ENCODE measurements at regions not wholly inside any gene's neighbourhood (a gene's known extent, or its start where the extent isn't known, plus 50 kb on each side); places are given as distances from the start of the nearest gene placed in this dataset.

DNA sequence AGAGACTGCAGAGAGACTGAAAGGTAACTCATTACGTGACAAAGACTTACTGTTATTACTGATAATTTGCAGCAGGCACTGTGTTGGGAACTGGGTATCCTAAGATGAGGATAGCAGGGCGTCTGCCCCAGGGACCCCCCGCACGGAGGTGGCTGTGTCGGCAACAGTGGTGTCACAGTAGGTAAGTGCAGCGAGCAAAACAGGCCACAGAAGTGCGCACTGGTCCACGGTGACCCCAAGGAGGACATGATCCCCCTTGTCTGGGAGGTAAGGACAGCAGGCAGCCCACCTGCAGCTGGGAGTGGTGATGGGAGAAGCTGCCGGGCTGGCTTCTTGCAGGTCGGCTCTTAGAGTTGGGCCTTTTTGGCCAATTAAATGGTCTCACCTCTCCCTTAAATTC, 82.9 kb downstream of the FAM43A start:
- no peak for DNase-seq (ENCODE audit: extremely low read depth, low read depth, low spot score)

DNA sequence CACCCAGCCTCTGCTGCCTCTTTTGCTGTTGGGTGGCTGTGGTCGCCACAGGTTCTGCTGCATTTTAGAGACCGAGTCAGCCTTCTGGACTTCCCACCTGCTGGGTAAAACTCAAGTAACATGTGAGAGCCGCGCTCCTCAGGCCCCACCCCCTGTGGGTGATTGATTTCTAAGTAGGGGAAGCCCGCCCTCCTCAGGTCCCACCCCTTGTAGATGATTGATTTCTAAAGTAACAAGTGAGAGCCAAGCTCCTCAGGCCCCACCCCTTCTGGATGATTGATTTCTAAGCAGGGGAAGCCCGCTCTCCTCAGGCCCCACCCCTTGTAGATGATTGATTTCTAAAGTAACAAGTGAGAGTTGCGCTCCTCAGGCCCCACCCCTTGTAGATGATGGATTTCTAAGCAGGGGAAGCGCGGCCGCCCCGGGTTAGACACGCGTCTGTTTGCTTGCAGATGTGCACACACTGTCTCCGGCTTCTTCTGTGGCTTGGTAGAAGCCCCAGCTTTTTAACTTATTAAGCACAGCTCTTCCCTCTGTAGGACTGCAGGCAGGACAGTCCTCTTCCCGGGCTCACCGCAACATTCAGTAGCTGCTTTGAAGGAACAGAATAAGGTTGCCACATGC, 83.4 kb downstream of the FAM43A start:
- peak; percentile 93 for DNase-seq (ENCODE audit: extremely low read depth, low read depth, low spot score)

DNA sequence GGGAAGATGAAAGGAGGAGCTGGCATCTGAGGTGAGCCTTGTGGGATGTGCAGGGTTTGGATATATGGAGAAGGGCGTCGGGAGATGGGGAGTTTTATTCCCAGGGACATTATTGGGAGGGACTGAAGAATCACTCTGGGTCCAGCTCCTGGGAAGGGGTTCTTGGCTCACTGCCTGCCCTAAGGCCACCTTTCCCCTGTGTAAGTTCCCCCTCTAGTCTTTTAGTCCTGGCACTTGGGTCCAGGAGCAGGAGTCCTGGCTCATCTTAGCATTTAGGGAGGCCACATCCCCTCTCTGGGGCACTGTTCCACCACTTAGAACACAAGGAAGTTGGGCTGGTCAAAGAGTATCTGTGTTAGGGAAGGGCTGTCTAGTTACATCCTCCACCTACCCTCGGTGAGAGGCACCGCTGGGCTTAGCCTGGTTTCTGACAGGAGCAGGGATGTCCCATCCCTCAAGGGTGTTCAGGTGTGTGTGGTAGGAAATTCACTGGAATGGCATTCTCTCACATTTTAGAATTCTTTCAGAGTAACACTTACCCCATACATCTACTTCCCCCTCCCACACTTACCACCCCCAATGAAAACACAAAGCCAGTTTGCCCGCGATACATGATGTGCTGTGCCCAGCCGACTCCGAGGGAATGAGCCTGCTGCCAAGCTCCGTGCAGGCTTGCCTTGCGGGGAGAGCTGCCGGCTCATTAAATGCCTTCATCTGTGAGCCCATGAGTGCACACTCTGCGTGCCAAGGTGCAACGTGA, 86.7 kb downstream of the FAM43A start:
- no peak for DNase-seq (ENCODE audit: extremely low read depth, low read depth, low spot score)

DNA sequence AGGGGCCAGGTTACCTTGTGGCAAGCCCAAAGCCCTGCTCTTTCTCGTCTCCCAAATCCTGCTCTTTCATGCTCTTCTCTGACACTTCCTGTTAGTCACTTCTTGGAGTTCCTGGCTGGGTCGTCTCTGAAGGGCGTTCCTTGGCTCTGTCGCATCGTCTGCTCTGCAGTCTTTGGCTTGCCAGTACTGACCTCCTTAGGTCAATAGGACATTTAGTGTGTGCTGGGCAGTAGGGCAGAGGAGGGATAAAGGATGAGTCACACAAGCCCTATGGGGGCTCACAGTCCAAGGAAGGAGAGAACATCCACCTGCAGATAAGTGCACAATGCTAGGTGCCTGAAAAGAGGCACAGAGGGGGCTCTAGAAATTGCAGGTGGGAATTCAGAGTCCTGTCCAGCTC, 87.5 kb downstream of the FAM43A start:
- no peak for DNase-seq (ENCODE audit: extremely low read depth, low read depth, low spot score)

DNA sequence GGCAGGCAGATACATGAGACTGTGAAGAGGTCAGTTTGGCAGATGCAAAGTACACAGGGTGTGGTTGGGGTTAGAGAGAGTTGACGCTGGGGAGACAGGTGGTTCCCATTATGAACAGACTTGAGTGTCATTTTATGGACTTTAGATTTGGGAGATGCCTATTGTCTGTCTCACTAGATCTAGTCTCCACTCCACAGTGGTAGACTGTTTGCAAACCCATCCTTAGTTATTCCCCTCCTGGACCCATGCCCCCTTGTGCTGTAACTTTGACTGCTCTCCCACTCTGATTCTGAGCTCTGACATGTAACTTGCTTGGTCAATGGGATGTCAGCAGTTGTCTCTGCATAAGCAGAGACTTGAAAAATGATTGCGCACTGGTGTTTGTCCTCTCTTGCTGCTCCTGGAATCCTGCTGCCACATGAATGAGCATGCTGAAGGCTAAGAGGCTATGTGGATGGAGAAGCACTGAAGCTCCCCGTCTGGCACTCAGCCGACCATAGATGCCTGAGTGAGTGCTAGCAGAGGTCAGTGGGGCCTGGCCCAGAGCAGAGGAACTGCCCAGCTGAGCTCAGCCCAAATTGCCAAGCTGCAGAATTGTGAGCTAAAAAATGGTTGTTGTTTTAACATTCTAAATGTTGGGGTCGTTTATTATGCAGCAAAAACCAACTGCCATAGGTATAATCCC, 88.2 kb downstream of the FAM43A start:
- DNase-seq (ENCODE audit: extremely low read depth, low read depth, low spot score) = no peak

DNA sequence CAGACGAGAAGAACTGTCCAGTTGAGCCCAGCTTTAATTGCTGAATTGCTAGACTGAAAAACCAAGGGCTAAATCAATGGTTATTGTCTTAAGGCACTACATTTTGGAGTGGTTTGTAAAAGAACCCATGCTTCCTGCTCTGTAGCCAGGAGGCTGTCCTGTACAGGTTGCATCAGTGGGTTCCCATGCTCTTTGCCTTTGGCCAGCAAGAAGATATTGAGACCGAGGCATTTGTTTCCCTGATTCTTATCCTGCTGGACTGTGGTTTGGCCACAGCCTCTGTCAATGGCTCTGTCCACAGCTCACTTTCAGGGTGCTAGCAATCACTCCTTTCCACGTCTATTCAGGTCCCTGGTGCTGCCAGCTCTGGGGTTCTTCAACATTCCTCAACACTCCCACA, 89.6 kb downstream of the FAM43A start:
- DNase-seq (ENCODE audit: extremely low read depth, low read depth, low spot score) = no peak

DNA sequence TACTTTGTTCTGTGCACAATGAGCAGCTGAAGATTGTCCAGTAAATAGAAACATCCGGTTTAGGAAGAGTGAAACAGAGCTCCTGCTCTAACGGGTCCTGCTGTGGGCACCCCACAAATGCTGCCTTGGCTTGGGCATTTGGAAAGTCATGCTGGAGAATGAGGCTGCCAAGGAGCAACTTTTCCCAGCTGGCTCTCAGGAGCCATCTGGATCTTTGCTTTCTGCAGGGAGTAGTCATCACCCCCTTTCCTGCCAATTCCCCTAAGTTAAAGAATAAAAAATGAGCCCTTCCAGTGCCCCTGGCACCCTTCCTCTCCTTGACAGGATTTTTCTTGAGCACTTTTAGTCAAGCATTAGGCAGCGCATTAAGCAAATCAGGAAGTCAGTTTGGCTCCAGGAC, 90.0 kb downstream of the FAM43A start:
- DNase-seq (ENCODE audit: extremely low read depth, low read depth, low spot score) = no peak

DNA sequence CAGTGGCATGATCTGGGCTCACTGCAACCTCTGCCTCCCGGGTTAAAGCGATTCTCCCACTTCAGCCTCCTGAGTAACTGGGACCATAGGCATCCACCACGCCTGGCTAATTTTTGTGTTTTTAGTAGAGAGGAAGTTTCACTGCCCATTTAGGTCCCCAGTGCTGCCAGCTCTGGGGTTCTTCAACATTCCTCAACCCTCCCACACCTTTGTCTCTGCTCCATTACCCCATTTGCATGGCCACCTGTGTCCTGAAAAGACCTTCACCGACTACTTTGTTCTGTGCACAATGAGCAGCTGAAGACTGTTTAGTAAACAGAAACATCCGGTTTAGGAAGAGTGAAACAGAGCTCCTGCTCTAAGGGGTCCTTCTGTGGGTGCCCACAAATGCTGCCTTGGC, 92.0 kb downstream of the FAM43A start:
- DNase-seq (ENCODE audit: extremely low read depth, low read depth, low spot score) = no peak

DNA sequence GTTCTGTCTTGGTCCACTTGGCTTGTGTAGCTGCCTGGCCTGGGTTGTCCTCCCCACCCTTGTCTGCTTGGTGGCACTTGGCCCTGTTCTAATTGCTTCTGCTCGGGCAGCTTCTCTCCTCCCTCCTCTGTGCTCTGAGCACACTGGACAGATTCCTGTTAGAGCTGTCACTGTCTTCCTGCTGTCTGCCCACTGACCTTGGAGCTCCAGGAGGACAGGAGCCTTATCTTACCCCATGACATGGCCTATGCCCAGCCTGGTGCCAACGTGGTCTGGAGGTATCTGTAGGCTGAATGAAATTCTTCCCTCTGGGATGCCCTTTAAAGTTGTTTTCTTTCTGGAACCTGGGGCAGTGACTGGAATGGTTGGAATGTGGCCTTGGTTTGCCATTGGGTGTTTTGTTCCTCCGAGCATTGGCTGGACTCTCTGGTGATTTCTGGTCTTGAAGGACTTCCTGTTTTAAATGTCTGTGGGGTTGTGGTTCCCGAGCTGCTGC, 94.1 kb downstream of the FAM43A start:
- no peak for DNase-seq (ENCODE audit: extremely low read depth, low read depth, low spot score)

DNA sequence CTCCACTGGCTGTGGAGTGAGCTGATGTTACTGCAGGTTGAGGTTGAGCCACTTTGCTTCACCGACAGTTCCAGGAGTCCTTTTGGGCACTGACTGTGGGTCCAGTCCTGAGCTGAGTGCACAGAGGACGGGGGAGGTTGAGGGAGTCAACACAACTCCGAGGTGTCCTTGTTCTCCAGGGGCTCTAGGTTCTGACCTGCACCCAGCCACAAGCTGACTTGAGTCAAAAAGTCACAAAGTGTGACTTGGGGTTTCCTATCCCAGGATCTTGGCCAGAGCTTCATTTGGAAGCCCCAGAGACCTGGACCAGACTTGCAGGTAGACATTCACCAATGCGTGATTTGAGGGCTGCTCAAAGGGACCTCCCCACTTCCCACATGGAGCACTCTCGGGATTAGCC, 95.0 kb downstream of the FAM43A start:
- DNase-seq (ENCODE audit: extremely low read depth, low read depth, low spot score) = no peak

DNA sequence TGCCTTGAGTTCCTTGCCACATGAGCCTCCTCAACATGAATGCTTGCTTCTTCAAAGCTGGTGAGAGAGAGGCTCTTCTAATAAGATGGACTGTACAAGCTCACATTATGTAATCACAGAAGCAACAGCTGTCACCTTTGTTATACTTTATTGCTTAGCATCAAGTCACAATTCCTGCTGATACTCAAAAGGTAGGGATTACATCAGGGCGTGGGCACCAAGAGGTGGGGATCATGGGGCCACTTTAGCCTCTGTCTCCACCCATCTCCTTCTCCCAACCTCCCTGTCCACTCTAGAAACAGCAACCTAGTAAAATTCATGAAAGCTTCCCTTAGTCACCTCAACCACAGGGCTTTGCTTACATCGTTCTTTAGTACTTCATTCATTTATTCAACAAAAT, 95.9 kb downstream of the FAM43A start:
- no peak for DNase-seq (ENCODE audit: extremely low read depth, low read depth, low spot score)

DNA sequence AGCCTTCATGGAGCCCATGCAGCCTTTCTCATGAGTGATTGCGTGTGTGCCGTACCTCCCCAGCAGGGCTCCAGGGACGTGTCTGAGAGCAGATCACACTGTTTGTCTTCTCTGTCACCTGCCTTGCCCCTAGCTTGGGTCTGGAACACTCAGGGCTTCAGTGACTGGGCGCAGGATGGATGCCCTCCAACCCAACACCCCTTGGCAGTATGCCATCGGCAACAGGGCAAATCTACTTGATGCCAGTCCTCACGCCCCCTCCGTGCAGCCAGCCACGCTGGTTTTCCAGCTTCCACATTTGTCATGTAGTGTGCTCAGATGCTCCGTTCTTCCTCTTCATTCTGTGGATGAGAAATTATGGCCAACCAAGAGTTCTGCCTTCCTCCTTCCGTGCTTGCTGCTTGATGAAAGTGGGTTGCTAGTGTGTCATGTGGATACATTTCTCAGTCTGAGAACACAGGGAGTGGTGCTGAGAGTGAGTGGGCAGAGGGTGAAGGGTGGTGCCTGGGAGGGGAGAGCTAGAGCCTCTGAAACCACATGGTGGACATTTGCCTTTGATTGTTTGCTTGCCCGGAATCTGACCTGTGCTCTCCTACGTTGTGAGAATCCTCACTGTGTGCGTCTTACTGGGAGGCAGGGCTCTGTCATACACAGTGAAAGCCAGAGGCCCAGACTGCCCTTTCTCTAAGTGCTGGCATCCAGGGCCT, 97.2 kb downstream of the FAM43A start:
- no peak for DNase-seq (ENCODE audit: extremely low read depth, low read depth, low spot score)

DNA sequence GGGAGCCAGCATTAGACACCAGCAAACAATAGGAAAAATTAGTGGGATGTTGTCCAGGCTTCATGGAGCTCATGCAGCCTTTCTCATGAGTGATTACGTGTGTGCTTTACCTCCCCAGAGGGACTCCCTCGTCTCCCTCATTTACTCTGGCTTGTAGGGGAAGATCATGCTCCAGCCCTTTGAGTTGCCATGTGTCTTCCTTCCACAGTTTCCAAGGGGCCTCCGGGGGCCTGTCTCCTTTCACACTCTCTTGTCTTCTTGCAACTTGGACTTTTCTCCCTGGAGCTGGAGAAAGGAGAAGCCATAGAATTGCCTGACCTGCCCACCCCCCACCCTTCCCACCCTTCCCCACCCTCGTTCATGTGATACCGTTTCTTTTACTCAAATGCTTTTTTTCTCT, 98.7 kb downstream of the FAM43A start:
- DNase-seq (ENCODE audit: extremely low read depth, low read depth, low spot score) = no peak

DNA sequence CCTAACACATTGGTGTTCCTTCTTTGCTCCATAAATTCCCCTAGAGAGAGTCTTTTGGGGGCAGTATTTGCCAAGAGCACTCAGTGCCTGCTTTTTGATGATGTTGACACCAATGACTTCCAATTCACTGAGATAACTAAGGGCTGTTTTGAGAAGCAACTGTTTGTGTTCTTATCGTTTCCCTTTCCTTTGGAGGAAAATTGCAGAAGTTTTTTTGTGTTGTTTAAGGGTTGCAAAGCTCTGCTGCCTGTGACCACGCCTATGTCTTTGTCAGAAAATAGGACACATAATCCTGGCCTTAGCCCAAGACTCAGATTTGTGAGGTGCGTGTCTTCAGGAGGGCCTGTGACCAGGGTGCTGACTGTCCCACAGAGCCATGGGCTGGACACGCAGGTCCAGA, 99.6 kb downstream of the FAM43A start:
- no peak for DNase-seq (ENCODE audit: extremely low read depth, low read depth, low spot score)

DNA sequence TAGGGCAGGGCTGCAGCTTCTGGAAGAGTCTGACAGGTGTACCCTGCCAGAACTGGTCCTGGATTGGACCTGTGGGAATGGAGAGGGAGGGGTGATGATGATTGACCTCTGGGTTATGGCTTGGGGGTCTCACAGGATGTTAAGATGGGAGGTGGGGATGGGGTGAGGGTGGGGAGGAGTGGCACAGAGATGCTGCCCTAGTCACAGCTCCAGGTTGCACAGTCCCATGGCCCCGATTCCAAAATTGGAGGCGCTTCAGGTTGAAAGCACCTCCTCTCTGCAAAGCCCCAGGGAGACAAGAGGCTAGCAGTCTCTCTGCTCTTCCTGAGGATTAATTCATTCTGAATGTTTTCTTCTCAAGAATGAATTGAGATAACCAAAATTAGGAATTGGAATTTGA, 101.4 kb downstream of the FAM43A start:
- no peak for DNase-seq (ENCODE audit: extremely low read depth, low read depth, low spot score)

DNA sequence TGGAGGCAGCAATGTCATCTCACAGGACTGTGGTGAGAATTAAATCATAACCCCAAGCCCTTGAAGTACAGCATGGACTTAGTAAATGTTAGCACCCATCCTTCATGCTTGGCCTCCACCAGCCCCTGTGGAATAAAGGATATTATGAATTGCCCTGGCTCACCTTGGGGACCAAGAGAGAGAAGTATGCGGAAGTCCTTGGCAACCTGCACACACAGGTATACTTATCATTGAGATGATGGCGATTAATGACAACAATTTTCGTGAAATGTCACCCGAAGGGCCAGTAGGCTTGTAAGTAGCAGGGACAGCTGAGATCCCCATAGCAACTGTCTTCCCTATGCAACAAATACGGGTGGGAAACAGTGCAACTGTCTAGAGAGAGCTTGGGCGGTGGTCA, 102.0 kb downstream of the FAM43A start:
- DNase-seq (ENCODE audit: extremely low read depth, low read depth, low spot score) = no peak

DNA sequence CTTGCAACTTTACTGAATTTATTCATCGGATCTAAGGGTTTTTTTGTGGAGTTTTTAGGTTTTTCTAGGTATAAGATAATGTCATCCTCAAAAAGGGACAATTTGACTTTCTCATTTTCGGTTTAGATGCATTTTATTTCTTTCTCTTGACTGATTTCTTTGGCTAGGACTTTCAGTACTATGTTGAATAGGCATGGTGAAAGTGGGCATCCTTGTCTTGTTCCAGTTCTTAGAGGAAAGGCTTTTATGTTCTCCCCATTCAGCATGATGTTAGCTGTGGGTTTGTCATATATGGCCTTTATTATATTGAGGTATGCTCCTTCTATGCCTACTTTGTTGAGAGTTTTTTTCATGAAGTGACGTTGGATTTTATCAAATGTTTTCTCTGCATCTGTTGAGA, 106.7 kb downstream of the FAM43A start:
- no peak for DNase-seq (ENCODE audit: extremely low read depth, low read depth, low spot score)

DNA sequence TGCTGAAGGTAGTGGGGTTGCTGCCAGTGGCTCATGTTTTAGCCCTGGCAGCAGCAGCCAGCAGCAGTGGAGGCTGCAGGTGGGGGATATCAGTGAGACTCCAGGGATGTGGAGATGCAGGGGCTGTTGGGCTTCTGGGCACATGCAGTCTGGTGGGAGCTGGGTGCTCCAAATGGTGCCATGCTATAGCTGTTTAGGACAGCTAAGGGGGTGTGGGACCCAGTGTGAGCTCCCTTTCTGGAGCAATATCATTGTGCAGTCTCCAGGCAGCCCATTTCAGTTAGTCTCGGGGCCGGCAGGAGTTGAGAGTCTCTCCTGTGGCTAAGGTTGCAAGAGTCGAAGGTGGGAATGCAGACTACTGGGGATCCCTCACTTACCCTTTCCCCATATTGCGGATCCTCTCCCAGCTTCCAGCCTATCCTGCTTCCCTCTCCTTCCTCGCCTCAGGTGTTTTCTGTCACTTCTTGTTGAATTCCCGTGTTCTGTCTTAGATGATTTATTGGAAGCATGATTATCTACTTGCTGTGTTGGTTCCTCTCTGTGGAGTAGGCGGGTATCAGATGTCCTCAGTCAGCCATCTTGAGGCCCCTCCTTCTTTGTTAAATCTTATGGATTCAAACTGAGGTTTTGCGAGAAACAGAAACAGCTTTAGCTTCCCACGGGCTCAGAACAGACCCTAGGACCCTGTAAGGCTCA, 112.0 kb downstream of the FAM43A start:
- no peak for DNase-seq (ENCODE audit: extremely low read depth, low read depth, low spot score)

DNA sequence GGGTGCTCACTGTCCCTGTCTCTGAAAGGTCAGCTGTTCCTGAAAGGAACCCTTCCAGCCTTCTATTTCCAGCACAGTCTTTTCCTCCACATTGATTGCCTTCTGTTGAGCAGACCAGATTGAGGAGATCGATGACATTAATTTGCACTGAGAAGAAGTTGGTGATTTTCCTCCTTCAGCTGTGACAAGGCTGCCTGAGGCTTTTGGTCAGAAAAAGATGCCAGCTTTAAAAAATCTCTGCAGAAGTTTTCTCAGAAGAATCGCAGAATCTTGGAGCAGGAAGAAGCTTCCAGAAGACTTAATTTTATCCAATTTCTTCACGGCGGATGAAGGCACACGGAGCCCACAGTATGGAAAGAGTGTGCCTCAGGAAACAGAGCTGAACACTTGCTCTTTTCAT, 112.8 kb downstream of the FAM43A start:
- no peak for DNase-seq (ENCODE audit: extremely low read depth, low read depth, low spot score)

DNA sequence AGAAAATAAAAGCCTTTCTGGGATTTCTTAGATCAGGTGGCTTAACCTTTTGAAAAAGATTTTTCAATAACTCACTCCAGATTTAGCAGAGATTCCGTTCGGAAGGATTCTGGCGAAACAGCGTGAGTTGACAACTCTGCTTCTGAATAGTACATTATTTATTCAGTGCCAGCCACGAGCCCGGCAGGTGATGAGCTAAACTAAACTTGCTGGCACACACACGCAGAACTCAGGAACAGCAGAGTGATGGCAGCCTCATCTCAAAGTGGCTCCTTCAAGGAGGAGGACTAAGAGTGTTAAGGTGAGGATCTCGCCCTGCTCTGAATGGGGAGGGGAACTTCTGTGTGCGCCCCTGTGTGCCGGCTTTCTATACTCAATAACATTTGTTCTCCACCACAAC, 114.3 kb downstream of the FAM43A start:
- DNase-seq (ENCODE audit: extremely low read depth, low read depth, low spot score) = no peak

All from glomerular endothelial cell (primary cell).